GM12874 (cell line): ENCODE measurements at regions not wholly inside any gene's neighbourhood (a gene's known extent, or its start where the extent isn't known, plus 50 kb on each side); places are given as distances from the start of the nearest gene placed in this dataset.

Experiments
- CTCF ChIP-seq: IDR thresholded peaks from 2 replicates; pipeline ENCODE4 v1.5.1; 2011; ENCODE audit warnings: low read depth, mild to moderate bottlenecking, control low read depth, low read length, moderate library complexity; ENCODE audit not compliant: insufficient read depth

DNA sequence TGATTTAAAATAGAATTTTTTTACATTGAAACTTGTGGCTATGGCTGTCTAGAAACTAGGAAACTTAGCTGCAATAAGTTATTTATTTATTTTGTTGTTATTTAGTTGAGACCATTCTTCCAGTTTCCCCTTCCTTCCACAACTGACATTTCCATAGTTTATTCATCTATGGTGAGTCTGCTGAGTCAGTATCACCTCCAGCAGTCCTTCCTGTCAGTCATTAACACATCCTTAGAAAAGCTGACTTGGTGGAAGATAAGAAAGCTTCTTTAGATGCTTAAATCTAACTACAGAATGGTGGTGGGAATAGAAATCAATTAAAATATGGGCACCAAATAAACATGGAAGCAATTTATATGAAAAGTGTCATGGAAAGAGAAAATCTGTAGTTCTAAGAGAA, 714.0 kb downstream of the RWDD3 start:
- no peak for TF ChIP-seq CTCF

GRCh38 chr1:95951371-95952102, 717.5 kb downstream of the RWDD3 start:
- no peak for TF ChIP-seq CTCF

DNA sequence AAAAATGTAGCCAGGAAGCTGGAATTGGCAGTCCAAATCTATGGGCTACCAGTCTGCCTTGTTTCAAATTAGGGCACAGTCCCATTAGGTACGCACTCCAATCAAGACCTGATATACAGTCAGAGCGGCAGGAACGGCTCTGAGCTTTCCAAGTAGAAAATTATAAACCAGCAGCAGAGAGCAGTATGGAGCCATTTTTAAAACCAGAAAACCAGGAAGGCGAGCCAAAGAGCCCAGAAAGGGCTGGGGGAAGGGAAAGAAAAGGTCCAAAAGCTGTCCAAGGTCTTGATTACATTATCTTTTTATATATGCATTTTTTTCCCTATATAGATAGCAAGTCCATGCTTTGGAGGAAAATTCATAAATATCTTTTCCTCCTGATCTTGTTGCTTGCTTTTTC, 719.0 kb downstream of the RWDD3 start:
- no peak for TF ChIP-seq CTCF

- no peak for TF ChIP-seq CTCF
These were observed 720.6 kb downstream of the RWDD3 start for GRCh38 chr1:95954585-95954984.

DNA sequence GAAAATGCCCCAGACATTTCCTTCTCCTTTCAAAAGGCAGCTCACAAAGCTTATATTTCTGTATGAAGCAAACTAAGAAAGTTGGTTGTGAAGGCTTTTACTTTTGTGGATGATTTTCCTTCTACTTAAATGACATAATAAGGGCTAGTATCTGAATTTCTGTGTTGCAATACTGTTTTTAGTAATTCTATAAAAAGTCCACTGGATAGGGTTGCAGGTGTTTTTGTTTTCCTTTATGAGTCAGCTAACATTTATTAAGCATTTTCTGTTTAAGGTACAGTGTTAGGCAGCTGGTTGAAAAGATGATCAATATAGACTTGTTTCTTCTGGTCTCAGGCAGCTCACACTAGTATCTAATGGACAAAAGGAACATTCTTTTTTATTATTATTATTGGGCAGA, 722.2 kb downstream of the RWDD3 start:
- no peak for TF ChIP-seq CTCF

DNA sequence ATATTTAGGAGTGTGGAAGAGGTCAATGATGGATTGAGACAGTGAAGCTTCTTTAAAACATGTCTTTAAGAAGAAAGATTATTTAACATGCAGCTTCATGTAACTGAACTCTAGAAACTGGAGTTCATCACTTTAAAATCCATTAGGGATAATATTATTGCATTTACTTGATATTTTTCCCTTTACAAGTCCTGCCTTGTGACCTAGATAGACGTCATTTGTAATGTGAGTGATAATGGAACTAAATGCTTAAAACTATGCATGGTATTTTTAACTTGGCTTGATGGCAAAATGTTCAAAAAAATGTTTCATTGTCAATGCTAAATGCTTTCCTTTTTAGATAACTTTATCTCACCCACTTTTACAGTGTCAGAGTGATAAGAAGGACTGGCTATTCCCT, 723.7 kb downstream of the RWDD3 start:
- no peak for TF ChIP-seq CTCF

- TF ChIP-seq CTCF, result no peak
These were observed 732.9 kb downstream of the RWDD3 start for GRCh38 chr1:95966866-95967265.
